ENCODE measurements at regions not wholly inside any gene's neighbourhood (a gene's known extent, or its start where the extent isn't known, plus 50 kb on each side); places are given as distances from the start of the nearest gene placed in this dataset.
"Not testable (repeated sequence)": the region's sequence is repeated elsewhere in the genome, so short reads cannot be mapped to it uniquely, and the experiment has no call there.

GRCh38 chr2:138893746-138894145 is 113.6 kb upstream of the NXPH2 start:
- no peak for DNase-seq (ENCODE audit: extremely low spot score, unreplicated experiment)
- no peak for TF ChIP-seq CTCF (conservative IDR thresholded peaks at IDR 0.05)
- Mint-ChIP-seq H3K27me3 (no peaks in the 10 kb centered on the region), H3K4me1 (ENCODE audit: unreplicated experiment) (no peaks in the 10 kb centered on the region), H3K9me3 (no peaks in the 10 kb centered on the region), H3K4me3 (no peak overlapping the region), H3K36me3 (no peaks in the 10 kb centered on the region), H3K27ac (no peak overlapping the region)

GRCh38 chr2:138881126-138881525 is 100.9 kb upstream of the NXPH2 start:
- Mint-ChIP-seq H3K9me3 (no peaks in the 10 kb centered on the region), H3K4me3 (no peak overlapping the region), H3K36me3 (no peaks in the 10 kb centered on the region), H3K27me3 (no peaks in the 10 kb centered on the region), H3K4me1 (ENCODE audit: unreplicated experiment) (no peaks in the 10 kb centered on the region), H3K27ac (no peak overlapping the region)
- DNase-seq (ENCODE audit: extremely low spot score, unreplicated experiment) = no peak
- no peak for TF ChIP-seq CTCF (conservative IDR thresholded peaks at IDR 0.05)

- H3K4me1 Mint-ChIP-seq (ENCODE audit: unreplicated experiment) = no peaks in the 10 kb centered on the region
- no peak overlapping the region for H3K27ac Mint-ChIP-seq
- H3K27me3 Mint-ChIP-seq = no peaks in the 10 kb centered on the region
- TF ChIP-seq CTCF (conservative IDR thresholded peaks at IDR 0.05) = no peak
- DNase-seq (ENCODE audit: extremely low spot score, unreplicated experiment) = no peak
- H3K4me3 Mint-ChIP-seq = no peak overlapping the region
- H3K9me3 Mint-ChIP-seq = no peaks in the 10 kb centered on the region
- no peaks in the 10 kb centered on the region for H3K36me3 Mint-ChIP-seq
Observed at GRCh38 chr2:138879931-138880330, 99.7 kb upstream of the NXPH2 start.

GRCh38 chr2:138877421-138877820 is 97.2 kb upstream of the NXPH2 start:
- Mint-ChIP-seq H3K4me1 (ENCODE audit: unreplicated experiment) (no peaks in the 10 kb centered on the region), H3K27ac (no peak overlapping the region), H3K9me3 (no peaks in the 10 kb centered on the region), H3K27me3 (no peaks in the 10 kb centered on the region), H3K4me3 (no peak overlapping the region), H3K36me3 (no peaks in the 10 kb centered on the region)
- DNase-seq (ENCODE audit: extremely low spot score, unreplicated experiment) = no peak
- no peak for TF ChIP-seq CTCF (conservative IDR thresholded peaks at IDR 0.05)

- H3K9me3 Mint-ChIP-seq = no peaks in the 10 kb centered on the region
- DNase-seq (ENCODE audit: extremely low spot score, unreplicated experiment) = no peak
- H3K27ac Mint-ChIP-seq = no peak overlapping the region
- H3K36me3 Mint-ChIP-seq = no peaks in the 10 kb centered on the region
- H3K4me1 Mint-ChIP-seq (ENCODE audit: unreplicated experiment) = no peaks in the 10 kb centered on the region
- no peaks in the 10 kb centered on the region for H3K27me3 Mint-ChIP-seq
- TF ChIP-seq CTCF (conservative IDR thresholded peaks at IDR 0.05) = no peak
- H3K4me3 Mint-ChIP-seq = no peak overlapping the region
Observed at GRCh38 chr2:138874251-138874650, 94.1 kb upstream of the NXPH2 start.

- not testable (repeated sequence) for H3K9me3 Mint-ChIP-seq; H3K27me3 Mint-ChIP-seq; H3K36me3 Mint-ChIP-seq; H3K4me1 Mint-ChIP-seq (ENCODE audit: unreplicated experiment); DNase-seq (ENCODE audit: extremely low spot score, unreplicated experiment); H3K27ac Mint-ChIP-seq; H3K4me3 Mint-ChIP-seq
Observed at GRCh38 chr2:138872116-138872515, 91.9 kb upstream of the NXPH2 start.

Measured in type B pancreatic cell (in vitro differentiated cells).